ENCODE measurements at regions not wholly inside any gene's neighbourhood (a gene's known extent, or its start where the extent isn't known, plus 50 kb on each side); places are given as distances from the start of the nearest gene placed in this dataset.

- no peak for TF ChIP-seq SUZ12 (IDR thresholded peaks at IDR 0.05; ENCODE audit: extremely low read depth, insufficient read depth, insufficient read length)
- TF ChIP-seq YY1 (IDR thresholded peaks at IDR 0.05; ENCODE audit: insufficient read depth, insufficient read length): no peak
- TF ChIP-seq ZNF274 (IDR thresholded peaks at IDR 0.05; ENCODE audit: low read depth, low read length): no peak
Observed at GRCh38 chr15:96435841-96436240, 105.3 kb downstream of the NR2F2 start.
